Endothelial cell of umbilical vein (primary cell): ENCODE measurements at regions not wholly inside any gene's neighbourhood (a gene's known extent, or its start where the extent isn't known, plus 50 kb on each side); places are given as distances from the start of the nearest gene placed in this dataset.

ENCODE experiments used
- EZH2 ChIP-seq: IDR thresholded peaks from 2 replicates; pipeline ENCODE4 v1.6.1; 2012; ENCODE audit warnings: borderline replicate concordance, low read depth, mild to moderate bottlenecking, moderate library complexity, low read length, inconsistent platforms; ENCODE audit not compliant: severe bottlenecking
- FOS ChIP-seq: IDR thresholded peaks from 2 replicates; pipeline ENCODE4 v1.6.1; 2011; ENCODE audit warnings: mild to moderate bottlenecking, low read length, moderate library complexity, borderline replicate concordance; ENCODE audit not compliant: insufficient read depth
- GATA2 ChIP-seq: IDR thresholded peaks from 2 replicates; pipeline ENCODE4 v1.7.0; 2011; ENCODE audit warnings: low read depth, mild to moderate bottlenecking, moderate library complexity, mixed read lengths, low read length; ENCODE audit not compliant: insufficient read length, insufficient read depth
- JUN ChIP-seq: IDR thresholded peaks from 2 replicates; pipeline ENCODE4 v1.6.1; 2011; ENCODE audit warnings: borderline replicate concordance, low read depth; ENCODE audit not compliant: insufficient read length, insufficient read depth
- MYC ChIP-seq: IDR thresholded peaks from one replicate; pipeline ENCODE4 v1.6.1; 2011; ENCODE audit warnings: mild to moderate bottlenecking, low read depth, low read length
- POLR2A ChIP-seq: IDR thresholded peaks from 2 replicates; pipeline ENCODE4 v1.6.1; 2012; ENCODE audit warnings: low read depth, mild to moderate bottlenecking, control low read depth, low read length
- POLR2AphosphoS5 ChIP-seq: IDR thresholded peaks from 2 replicates; pipeline ENCODE4 v1.6.1; 2012; ENCODE audit warnings: low read depth, mild to moderate bottlenecking, control low read depth, low read length, moderate library complexity; ENCODE audit not compliant: insufficient read depth
- TF ChIP-seq, protein P1 (sequence below), 2 donors: IDR thresholded peaks; 1 replicate in 1 of 2; 2 replicates in 1 of 2; pipeline ENCODE4 v1.5.1; 2011; ENCODE audit warnings: low read length in 2 of 2, mild to moderate bottlenecking in 2 of 2, moderate library complexity in 2 of 2, control low read depth in 1 of 2, inconsistent platforms in 1 of 2, low read depth in 1 of 2; ENCODE audit not compliant: insufficient read depth in 1 of 2; ENCODE audit errors: extremely low read depth in 1 of 2
- TF ChIP-seq, protein P2 (sequence below): IDR thresholded peaks from 2 replicates; pipeline ENCODE4 v1.6.1; 2011; ENCODE audit not compliant: insufficient read depth, insufficient read length

DNA sequence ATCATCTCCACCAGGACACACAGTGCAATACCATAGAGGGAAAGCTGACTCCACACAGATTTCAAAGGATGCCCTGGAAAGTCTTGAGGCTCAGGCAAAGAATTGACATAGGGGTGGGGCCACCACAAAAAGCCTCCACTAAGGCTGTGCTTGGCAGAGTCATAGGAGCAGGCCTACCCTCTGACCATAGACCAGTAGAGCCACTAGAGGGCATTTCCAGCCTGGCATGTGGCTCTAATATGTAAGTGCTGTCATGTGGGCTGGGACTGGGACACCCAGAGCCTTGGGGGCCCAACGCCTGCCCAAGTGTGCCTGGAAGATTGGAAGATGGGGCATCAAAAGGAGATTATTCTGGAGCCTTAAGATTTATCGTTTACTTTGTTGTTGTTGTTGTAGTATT is 726.0 kb downstream of the DNAH5 start:
- TF ChIP-seq, protein P1, sequence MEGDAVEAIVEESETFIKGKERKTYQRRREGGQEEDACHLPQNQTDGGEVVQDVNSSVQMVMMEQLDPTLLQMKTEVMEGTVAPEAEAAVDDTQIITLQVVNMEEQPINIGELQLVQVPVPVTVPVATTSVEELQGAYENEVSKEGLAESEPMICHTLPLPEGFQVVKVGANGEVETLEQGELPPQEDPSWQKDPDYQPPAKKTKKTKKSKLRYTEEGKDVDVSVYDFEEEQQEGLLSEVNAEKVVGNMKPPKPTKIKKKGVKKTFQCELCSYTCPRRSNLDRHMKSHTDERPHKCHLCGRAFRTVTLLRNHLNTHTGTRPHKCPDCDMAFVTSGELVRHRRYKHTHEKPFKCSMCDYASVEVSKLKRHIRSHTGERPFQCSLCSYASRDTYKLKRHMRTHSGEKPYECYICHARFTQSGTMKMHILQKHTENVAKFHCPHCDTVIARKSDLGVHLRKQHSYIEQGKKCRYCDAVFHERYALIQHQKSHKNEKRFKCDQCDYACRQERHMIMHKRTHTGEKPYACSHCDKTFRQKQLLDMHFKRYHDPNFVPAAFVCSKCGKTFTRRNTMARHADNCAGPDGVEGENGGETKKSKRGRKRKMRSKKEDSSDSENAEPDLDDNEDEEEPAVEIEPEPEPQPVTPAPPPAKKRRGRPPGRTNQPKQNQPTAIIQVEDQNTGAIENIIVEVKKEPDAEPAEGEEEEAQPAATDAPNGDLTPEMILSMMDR (IDR thresholded peaks at IDR 0.05; ENCODE audit: extremely low read depth in 1 of 2, insufficient read depth in 1 of 2, low read depth in 1 of 2, low read length in 2 of 2), result peak; percentile 33 to 55
- no peak for TF ChIP-seq POLR2A
- no peak for TF ChIP-seq EZH2
- TF ChIP-seq POLR2AphosphoS5, result no peak
- TF ChIP-seq MYC, result no peak
- no peak for TF ChIP-seq JUN
- TF ChIP-seq GATA2, result no peak
- no peak for TF ChIP-seq FOS
- TF ChIP-seq, protein P2, sequence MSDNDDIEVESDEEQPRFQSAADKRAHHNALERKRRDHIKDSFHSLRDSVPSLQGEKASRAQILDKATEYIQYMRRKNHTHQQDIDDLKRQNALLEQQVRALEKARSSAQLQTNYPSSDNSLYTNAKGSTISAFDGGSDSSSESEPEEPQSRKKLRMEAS, result no peak
